HG03064 (cell line): ENCODE measurements at regions not wholly inside any gene's neighbourhood (a gene's known extent, or its start where the extent isn't known, plus 50 kb on each side); places are given as distances from the start of the nearest gene placed in this dataset.

ENCODE experiments used
- ATAC-seq: cut with Tn5 transposase; IDR thresholded peaks from one replicate; pipeline ENCODE4 v1.9.1; 2021; ENCODE audit warnings: low read depth; ENCODE audit not compliant: unreplicated experiment

DNA sequence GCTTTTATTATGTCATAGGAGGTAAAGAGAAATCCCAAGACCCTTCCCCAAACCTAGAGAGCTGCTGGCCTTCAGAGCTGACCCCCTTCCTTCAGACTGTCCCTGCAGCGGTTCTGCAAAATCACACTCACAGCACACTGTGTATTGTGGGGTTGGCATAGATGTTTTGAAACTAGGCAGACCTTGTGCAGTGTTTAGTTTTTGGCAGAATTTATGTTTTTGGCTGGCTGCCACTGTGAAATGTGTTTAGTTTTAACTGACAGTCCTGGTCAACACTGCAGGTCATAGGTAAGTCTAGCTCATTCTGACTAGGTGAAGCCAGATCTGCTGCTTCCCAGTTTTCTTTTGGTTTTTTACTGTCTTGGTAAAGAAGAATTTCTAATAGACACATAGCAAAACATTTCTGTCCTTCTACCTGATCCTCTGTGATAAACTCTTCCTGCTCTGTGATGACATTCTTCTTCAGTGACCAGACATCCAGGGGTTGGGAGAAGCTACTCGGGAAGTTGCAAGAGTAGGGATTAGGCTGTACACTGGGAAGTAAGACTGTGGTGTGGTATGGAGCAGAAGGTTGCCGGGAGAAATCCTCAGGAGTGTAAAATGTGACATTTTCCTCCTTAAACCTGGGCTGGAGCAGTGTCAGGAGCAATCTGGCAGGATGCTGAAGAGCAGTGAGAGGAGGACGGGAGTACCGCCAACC, 209.6 kb upstream of the MCTP2 start:
- no peak for ATAC-seq

DNA sequence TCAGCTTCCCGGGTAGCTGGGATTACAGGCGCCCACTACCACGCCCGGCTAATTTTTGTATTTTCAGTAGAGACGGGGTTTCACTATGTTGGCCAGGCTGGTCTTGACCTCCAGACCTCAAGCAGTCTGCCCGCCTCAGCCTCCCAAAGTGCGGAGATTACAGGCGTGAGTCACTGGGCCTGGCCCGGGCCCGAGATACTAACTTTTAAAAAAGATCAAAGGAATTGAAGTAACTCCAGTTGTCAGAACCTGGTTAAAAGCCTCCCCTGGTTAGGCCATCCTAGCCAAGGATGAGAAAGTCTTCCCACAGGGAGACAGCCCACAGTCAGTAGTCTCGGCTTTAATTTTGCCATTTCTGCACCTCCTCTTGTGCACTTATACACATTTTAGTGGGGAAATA, 212.3 kb upstream of the MCTP2 start:
- ATAC-seq: no peak

DNA sequence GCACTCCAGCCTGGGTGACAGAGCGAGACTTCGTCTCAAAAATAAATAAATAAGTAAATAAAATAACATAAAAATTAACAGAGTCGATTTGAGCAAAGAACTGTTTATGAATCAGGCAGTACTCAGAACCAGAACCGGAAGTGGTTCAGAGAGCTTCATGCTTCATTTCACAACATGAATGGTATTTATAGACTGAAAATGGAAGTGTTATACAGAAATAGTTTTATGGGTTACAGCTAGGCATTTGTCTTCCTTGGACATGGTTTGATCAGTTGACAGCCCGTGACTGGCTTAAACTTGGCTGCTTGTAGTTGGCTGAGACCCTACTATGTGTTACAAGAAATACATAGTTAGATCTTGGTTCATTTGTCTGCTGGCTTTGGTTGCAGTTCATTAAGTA, 216.0 kb upstream of the MCTP2 start:
- ATAC-seq: no peak

DNA sequence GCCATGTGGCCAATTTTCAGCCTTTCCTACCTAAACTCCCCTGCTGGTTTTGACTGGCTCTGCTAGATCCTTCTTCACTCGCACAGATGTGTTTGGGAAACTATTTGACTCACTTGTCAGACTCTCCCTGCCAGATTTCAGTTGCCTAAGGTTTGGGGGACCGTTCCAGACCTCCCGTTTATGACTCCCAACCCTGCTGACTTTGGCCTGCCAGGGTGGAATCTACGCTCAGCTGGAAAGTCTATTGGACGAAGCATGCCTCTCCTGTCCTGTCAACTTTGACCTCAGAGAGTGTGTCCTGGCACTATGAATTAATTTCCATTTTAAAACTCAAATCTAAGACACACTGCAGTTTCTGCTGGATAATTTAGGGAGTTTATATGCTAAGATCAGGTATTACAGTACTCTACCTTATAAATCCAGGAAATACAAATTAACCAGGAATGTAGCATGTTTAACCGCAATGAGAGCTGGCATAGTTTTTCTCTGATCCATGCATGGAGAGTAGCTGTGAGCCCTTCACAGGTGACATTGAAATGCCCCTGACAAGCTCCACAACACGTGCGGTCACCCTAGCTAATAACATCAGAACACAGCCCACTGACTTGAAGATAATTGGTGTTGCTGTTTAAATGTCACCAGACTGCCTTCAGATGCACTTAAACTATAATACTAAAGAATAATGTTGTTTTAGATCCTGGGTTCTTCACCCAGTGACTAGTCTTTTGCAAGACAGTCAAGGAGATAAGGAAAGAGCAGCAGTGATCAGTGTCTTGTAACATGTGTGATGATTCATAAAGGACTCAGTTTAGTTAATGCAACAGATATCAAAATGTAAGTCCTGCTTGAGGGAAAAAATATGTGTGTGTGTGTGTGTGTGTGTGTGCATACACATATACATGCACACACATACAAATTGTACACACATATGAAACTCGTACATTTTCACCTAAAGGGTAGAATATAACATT, 223.0 kb upstream of the MCTP2 start:
- no peak for ATAC-seq

DNA sequence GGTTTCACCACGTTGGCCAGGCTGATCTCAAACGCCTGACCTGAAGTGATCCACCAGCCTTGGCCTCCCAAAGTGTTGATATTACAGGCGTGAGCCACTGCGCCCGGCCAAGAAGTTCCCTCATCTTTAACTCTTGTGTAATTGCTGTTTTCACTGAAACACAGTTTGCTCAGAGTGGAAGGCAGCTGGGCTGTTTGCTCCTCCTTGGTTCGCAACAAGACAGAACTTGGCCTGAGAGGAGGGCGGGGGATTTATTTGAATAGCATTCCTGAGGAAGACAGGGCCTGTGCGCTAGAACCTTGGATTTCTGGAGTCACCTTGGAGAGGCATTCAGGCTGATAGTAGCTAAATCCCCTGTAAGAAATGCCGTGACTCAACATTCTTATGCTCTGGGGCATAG, 226.7 kb upstream of the MCTP2 start:
- no peak for ATAC-seq

DNA sequence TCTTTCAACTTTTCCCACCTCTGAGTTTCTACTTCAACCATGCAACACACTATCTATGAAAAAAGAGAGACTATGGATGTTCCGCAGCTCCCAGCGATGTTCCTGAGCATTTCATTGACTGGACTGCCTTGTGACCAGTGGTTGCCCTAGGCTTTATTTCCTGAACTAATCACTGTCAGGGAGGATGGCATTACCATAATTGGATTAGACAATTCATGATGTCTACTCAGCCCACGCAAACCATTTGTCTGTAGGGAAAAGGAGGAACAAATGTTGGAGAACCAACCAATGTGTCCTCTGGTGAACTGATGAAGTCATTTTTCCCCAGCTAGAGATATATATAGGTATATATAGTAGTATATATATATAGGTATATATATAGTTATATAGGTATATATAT, 229.3 kb upstream of the MCTP2 start:
- ATAC-seq: no peak

DNA sequence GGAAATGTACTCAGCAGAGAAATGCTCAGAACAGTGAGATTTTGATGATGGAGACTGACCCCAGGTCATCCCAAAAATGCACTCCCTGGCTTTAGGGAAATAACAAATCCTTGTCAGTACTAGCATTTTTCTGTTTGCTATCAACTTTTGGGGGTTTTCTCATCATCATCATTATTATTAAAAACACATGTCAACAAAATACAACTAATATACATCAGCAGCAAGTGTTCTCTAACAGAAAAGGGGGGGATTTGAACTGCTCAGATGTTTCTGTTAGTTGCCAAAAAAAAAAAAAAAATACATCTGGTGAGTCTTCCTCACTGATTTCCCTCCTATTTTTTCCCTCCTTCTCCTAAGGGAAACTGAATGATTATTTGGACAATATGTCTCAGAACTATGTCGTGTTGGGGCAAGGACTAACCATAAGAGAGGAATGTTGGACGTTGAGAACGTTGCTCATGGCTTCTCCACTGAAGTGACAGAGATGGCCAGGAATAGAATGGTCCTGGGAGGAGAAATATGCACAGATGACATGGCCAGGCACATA, 230.0 kb upstream of the MCTP2 start:
- ATAC-seq: no peak

DNA sequence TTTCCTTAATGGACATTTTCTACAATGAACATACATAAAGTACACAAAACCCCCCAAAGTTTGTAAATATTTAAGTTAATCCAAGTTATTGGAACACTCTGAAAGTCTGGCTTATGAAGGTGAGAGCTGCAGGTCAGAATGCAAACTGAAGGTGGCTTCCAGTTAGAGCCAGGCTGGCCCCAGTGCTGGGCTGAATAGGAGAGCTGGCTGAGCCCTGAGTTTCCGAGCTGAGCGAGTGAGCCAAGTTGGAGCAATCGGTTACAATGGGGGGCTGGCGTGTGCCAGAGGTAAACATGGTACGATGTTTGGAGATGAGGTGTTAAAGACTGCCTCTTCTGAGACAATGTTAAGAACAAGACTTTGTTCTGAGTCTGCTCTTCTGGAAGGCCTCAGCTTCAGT, 230.8 kb upstream of the MCTP2 start:
- ATAC-seq: no peak

DNA sequence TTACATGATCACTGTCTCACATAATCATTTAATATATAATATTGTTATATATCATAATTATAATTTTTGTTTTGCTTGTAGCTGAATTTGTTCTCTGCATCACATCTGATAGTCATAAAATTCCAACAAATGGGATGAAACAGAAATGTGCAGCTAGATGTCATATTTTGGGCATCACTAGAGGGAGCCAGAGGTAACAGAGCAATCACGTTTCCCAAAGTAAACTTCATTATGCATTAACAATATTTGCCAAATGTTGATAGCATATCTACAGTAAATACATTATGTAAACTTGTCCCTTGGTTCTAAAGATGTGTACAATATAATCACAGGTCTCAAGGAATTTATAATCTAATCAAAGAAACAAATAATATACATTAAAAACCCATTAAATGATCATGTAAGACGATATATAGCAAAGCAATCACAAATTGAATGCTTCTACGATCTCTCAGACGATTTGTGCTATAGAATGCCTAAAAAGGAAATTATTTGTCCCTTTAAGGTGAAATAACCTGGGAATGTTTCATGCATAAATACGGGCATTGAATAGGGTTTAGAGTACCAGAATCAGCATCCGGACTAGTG, 234.2 kb upstream of the MCTP2 start:
- no peak for ATAC-seq

DNA sequence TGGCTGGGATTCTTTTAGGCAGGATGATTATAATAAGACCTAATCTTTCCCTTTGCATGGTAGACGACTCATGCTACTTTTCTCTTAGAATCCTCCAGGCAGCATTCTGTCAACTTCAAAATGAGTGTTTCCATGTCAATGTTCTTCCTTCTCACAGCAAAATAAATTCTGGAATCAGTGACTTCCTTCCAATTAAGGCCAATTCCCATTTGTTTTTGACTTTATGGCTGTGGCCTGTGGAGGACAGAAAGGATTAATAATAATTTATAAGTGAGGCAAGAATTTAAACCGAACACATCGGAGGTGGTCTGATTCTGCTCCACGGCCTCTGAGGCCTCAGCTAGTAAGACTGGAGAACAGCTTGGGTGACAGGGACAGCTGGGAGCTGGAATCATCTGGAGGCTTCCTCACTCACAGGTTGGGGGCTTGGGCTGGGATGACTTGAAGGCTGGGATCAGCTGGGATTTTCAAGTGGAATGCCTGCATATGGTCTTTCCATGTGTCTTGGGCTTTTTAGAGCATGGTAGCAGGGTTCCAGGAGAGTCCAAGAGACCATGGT, 241.8 kb upstream of the MCTP2 start:
- ATAC-seq: no peak

DNA sequence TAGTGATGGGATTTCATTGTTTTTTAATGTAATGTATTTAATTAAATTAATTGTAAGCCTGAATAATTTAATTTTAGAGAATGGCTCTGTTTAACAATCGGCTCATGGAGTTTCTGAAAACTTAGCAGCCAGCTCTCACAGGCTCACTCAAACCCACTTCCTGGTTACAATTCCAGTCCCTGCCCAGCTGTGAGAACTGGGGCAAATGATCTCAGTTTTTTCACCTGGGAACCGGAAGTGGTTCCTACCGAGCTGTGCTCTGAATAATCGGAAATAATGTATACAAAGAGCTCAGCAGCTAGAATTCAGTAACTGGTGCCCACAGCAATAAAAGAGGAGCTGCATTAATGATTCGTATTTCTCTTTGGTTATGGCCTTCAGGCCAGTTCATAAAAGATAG, 244.3 kb upstream of the MCTP2 start:
- peak; percentile 81 for ATAC-seq

DNA sequence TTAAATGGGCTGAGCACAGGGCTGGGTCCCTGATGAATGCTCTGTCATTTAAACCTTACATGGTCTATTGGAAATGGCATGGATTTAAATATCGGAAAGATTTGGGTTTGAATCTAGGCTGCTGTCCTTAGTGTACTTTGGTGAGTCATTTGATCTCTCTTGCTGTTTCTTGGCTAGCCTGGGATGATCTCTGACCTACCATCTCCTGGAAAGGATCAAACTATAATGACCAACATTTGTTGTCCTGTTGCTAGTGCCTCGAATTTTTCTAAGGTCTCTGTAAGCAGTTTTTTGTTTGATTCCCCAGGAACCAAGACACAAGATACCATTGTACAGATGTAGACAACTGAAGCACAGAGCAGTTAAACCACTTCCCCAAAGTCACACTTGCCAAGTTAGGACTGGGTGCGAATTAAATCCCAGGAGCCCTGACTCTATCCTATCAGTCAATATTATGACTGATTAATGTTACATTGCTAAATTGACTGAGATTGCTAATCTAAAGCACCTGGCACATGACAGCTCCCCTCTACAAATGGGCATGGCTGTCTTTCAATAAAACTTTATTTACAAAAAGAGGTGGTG, 244.9 kb upstream of the MCTP2 start:
- ATAC-seq: no peak

DNA sequence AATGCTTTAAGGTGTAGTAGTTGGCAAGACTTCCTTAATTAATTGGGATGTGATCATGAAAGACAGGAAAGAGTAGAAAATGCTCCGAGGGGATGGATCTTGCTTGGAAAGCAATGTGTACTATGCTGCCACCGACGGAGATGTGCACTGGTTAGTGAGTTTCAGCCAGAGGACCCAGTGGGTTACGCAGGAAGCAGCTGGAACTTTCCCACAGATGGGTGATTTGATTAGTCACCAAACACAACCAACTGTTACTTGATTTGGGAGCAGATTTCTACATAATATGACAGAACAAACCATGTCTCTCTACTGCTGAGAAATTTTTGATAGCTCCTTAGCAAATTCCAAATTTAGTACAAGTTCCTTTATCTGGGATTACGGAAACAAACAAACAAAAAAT, 245.4 kb upstream of the MCTP2 start:
- no peak for ATAC-seq

DNA sequence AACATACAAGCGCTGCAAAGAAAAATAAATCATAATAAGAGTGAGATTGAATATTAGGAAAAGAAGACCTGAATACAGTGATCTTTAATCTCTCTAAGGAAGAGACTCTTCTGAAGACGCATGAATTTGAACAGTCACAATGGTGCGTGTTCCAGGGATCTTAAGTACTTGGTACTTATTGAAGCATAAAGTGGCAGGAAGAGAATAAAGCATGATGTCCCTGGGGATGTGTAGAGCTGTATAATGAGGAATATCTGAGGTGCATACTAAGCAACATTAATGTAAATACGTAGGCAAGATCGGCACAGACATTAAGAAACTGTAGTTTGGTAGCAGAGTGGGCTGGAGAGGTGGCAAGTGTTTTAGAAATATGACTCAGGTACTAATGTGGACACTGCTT, 246.2 kb upstream of the MCTP2 start:
- ATAC-seq: no peak

DNA sequence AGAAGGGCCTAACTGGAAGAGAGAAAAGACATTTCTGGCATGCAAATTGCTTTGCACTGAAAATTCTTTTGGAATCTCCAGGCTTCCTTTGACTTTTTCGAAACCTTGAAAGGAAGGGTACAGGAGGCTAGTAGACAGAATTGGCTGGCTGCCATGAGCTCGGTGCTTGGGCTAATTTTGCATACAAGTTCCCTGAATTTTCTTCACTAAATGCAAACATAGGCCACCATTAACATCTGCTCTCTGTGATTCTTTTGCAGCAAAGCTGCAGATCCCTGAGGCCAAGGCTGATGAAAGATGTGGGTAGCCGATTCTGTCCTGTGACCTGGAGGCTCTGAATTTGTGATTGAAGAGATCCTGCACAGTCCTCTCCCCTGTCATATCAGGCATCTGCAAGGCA, 247.8 kb upstream of the MCTP2 start:
- ATAC-seq: no peak

DNA sequence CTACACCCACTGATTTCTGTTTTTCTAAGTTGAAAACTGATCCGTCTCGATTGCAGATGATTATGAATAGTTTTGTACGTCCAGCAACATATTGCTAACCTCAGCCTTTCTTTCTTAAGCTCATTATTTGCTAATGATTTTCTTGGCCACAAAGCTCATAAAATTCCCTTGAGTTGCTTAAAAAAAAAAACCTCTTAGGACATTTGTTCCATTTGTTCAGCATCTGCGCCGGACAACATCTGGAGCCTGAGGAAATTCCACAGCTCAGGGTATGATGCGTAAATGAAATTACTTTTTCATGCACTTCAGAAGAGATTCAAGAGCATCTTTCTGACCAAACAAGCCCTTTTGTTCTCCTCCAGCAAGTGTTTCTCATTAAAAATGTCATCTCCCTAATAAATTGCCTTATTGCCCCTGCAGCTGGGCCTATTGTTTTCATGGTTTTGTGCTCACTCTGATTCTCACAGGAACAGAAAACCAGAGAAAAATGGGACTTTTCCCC, 249.1 kb upstream of the MCTP2 start:
- no peak for ATAC-seq

DNA sequence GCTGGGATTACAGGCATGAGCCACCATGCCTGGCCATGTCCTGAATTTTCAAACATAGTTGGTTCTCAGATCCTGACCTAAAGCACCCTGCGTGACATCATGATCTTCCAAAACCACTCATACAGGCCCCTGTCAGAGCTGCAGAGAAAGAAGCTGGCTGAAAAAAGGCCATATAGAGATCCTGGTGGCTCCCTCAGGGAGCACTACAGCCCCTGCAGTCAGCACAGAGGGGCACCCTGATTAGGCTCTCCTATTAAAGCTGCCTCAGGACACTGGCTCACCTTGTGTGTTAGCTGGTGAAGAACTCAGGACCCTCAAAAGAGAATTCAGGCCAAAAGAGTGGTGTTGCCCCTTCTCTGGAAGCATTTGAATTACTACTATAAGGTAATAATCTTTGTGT, 249.7 kb upstream of the MCTP2 start:
- ATAC-seq: no peak

DNA sequence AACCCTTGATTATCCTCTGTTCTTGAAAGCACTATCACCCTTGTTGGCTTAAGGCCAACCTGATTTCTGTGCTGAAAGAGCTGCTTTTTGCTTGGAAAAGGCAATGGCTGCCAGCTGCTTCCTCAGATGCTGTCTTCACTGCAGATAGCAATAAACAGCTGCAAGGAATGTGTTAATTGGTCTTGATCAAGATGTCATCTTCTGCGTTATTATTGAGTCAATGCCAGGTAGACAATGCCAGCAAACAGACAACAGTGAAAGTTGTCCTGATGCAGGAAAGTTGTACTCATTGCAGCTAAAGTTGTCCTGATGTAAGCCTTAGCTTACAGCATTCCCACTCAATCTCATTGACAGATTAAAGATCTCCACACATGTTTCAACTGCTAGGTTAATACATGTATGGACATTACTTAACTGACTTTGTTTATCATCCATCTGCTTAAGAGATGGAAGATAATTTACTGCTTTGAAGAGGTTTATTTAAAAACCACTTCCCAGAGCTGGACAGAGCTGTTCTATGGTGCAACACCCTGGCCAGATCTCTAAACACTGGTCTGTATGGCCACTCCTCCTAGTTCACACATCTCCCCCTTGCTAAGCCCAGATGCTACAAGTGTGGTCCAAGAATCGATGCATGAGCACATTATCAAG, 251.0 kb upstream of the MCTP2 start:
- ATAC-seq: no peak

DNA sequence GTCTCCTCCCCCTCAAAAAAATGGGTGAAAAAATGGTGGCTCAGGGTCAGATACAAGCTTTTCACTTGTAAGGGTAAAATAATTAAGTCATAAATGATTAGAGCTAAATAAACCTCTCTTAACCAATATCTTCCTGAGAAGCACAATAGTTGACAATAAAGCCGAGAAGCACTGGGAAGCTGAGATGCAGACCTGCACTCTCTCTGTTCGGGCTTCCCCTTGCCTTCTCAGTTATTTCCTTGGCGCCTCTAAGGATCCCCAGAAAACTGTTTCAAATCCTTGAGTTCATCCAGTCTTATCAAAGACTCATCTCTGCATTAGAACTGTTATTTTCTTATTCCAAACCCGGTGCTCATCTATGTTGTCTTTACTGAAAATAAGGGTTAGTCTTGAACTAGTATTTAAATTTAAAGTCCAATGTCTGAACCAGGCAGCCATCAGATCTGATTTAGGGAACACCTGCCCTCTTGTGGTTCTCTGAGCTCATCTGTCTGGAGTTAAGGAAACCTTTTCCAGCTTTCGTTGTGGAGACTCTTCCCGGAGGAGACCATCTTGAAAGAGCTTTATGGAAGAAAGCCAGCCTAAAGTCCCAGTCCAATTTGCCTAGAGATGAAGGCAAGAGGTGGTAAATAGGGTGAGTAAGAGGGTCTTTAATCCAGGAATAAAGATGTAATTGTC, 256.4 kb upstream of the MCTP2 start:
- no peak for ATAC-seq
